SK-N-MC (cell line): ENCODE measurements at regions not wholly inside any gene's neighbourhood (a gene's known extent, or its start where the extent isn't known, plus 50 kb on each side); places are given as distances from the start of the nearest gene placed in this dataset.

Source experiments
- DNase-seq: peaks from one replicate; pipeline ENCODE4 v3.0.0-alpha.2; 2011; ENCODE audit warnings: low read depth, low spot score
- H3K27ac ChIP-seq: fragments of 200-600 bp; sonication (generic); 2 replicates; pipeline ENCODE4 v1.5.1; 2016; ENCODE audit warnings: mixed run types
- H3K36me3 ChIP-seq: fragments of 200-600 bp; sonication (generic); 2 replicates; pipeline ENCODE4 v1.6.1; 2017; ENCODE audit warnings: antibody characterized with exemption, low read length, mixed read lengths; ENCODE audit not compliant: insufficient read depth
- H3K4me3 ChIP-seq: fragments of 200-600 bp; sonication (generic); 2 replicates; pipeline ENCODE4 v1.5.1; 2016
- H3K9ac ChIP-seq: fragments of 200-600 bp; sonication (generic); 2 replicates; pipeline ENCODE4 v1.8.0; 2017; ENCODE audit warnings: mixed run types, mixed read lengths; ENCODE audit not compliant: insufficient read length
- H3K9me3 ChIP-seq: fragments of 200-600 bp; sonication (generic); 2 replicates; pipeline ENCODE4 v1.6.1; 2017; ENCODE audit warnings: low read depth, mild to moderate bottlenecking, antibody characterized with exemption, low read length, moderate library complexity, mixed read lengths
- EZH2 ChIP-seq: fragments of 200-600 bp; sonication (generic); IDR thresholded peaks from one replicate; pipeline ENCODE4 v1.6.1; 2017; ENCODE audit warnings: antibody characterized with exemption
- FOXP2 ChIP-seq: optimal IDR thresholded peaks from 2 replicates; pipeline ENCODE3; 2011; ENCODE audit warnings: mild to moderate bottlenecking, moderate library complexity; ENCODE audit not compliant: insufficient read depth; ENCODE audit errors: extremely low read length, control extremely low read depth
- POLR2AphosphoS5 ChIP-seq: IDR thresholded peaks from 2 replicates; pipeline ENCODE4 v1.6.1; 2012; ENCODE audit warnings: mild to moderate bottlenecking, low read depth, low read length, borderline replicate concordance

DNA sequence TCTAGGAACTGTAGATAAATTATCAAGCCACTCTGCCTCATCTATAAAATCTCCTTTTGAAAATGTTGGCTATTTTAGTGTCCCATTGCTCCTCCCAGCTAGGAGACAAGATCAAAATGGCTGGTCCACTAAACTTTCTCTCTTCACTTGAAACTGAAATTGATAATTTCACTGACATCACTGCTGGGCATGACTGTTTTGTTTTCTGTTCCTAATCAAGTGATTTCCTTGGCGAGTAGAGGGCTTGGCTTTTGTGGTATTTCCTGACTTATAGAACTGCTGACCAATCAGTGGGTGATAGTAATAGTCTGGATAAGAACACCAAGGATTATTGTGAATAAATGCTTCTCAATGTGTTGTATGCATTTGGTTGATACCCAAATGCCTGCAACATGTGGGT is 2152.9 kb downstream of the ARAP2 start:
- H3K27ac ChIP-seq, result no peak overlapping the region
- TF ChIP-seq POLR2AphosphoS5 (no peak), FOXP2 (no peak), EZH2 (no peak)

GRCh38 chr4:34094114-34094513 is 2150.2 kb downstream of the ARAP2 start:
- TF ChIP-seq EZH2 (no peak), FOXP2 (no peak), POLR2AphosphoS5 (no peak)
- Histone ChIP-seq H3K9ac (no peak overlapping the region), H3K4me3 (no peak overlapping the region), H3K27ac (no peak overlapping the region), H3K36me3 (no peaks in the 10 kb centered on the region), H3K9me3 (no peaks in the 10 kb centered on the region)
- DNase-seq, result no peak

More for the DNA sequence above, 2152.9 kb downstream of the ARAP2 start:
- no peak overlapping the region for H3K4me3 ChIP-seq
- H3K36me3 ChIP-seq, result no peaks in the 10 kb centered on the region
- H3K9me3 ChIP-seq, result no peaks in the 10 kb centered on the region
- DNase-seq, result no peak
- H3K9ac ChIP-seq, result no peak overlapping the region

DNA sequence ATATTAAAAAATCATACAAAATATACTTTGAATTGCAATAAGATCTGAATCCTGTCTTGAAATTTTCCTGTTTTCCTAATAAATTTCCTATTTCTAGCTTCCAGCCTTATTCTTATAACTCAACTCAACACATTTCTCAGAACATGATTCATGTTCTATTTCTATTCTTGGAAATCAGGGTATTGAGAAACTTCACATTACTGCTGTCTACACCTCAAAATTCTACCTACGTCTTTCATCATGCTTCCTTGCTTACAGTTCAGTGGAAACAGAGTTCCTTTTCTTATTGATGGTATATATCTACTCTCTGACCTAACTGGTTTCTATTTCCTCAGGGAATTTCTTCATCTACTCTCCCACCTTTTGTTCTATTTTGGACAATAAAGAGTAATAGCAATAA is 2139.0 kb downstream of the ARAP2 start:
- H3K9ac ChIP-seq, result no peak overlapping the region
- no peaks in the 10 kb centered on the region for H3K36me3 ChIP-seq
- TF ChIP-seq POLR2AphosphoS5, result no peak
- TF ChIP-seq EZH2, result no peak
- TF ChIP-seq FOXP2, result no peak

GRCh38 chr4:34108391-34108790 is 2135.9 kb downstream of the ARAP2 start:
- Histone ChIP-seq H3K9me3 (no peaks in the 10 kb centered on the region), H3K9ac (no peak overlapping the region), H3K4me3 (no peak overlapping the region), H3K27ac (no peak overlapping the region), H3K36me3 (no peaks in the 10 kb centered on the region)
- TF ChIP-seq FOXP2 (no peak), EZH2 (no peak), POLR2AphosphoS5 (no peak)
- no peak for DNase-seq

More for the DNA sequence above, 2139.0 kb downstream of the ARAP2 start:
- no peak for DNase-seq
- H3K9me3 ChIP-seq, result no peaks in the 10 kb centered on the region
- H3K4me3 ChIP-seq, result no peak overlapping the region
- no peak overlapping the region for H3K27ac ChIP-seq

DNA sequence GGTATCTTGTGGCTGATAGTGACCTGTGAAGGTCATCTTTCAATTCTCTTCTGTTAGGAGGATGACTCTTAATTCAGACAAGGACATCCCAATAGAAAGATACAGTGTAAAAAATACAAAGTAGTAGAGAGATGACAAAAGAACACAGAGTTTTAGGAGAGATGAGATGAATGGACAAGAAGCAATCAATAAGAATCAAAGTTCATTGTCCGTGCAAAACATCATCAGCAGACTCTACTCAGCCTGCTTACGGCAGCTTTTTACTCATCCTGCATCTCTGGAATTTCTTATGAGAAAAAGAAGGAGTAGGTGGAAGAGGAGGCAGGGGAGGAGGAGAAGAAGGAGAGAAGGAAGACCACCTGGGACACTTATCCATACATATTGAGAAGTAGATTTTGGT is 2131.7 kb downstream of the ARAP2 start:
- no peak for DNase-seq
- Histone ChIP-seq H3K4me3 (no peak overlapping the region), H3K36me3 (no peaks in the 10 kb centered on the region), H3K27ac (no peak overlapping the region), H3K9me3 (no peaks in the 10 kb centered on the region), H3K9ac (no peak overlapping the region)
- TF ChIP-seq EZH2, result no peak
- no peak for TF ChIP-seq FOXP2
- no peak for TF ChIP-seq POLR2AphosphoS5

DNA sequence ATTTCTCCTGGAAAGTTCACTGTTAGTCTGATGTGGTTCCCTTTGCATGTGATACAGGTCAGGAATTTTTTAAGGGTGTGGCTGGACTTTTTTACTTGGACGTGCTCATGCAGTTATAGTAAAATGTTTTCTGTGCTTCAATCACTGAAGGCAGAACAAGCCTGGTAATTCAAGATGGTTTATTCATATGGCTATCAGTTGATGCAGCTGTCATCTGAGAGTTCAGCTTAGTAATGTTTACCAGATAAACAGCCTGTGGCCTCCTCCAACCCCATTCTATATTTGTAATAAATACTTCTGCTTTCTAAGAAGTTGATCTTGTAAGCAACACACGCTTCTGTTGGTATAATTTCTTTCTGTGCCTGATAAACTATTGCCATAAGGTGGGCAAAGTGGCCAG is 2105.9 kb downstream of the ARAP2 start:
- TF ChIP-seq FOXP2, result no peak
- TF ChIP-seq POLR2AphosphoS5, result no peak
- TF ChIP-seq EZH2, result no peak
- DNase-seq, result no peak
- H3K4me3 ChIP-seq, result no peak overlapping the region

GRCh38 chr4:34139346-34139745 is 2105.0 kb downstream of the ARAP2 start:
- Histone ChIP-seq H3K9ac (no peak overlapping the region), H3K36me3 (no peaks in the 10 kb centered on the region)
- no peak for TF ChIP-seq POLR2AphosphoS5
- no peak for TF ChIP-seq EZH2
- TF ChIP-seq FOXP2, result no peak

More for the DNA sequence above, 2105.9 kb downstream of the ARAP2 start:
- no peaks in the 10 kb centered on the region for H3K9me3 ChIP-seq
- no peak overlapping the region for H3K27ac ChIP-seq
- H3K9ac ChIP-seq, result no peak overlapping the region
- no peaks in the 10 kb centered on the region for H3K36me3 ChIP-seq

GRCh38 chr4:34148322-34148908 is 2095.9 kb downstream of the ARAP2 start:
- TF ChIP-seq POLR2AphosphoS5 (no peak), EZH2 (no peak), FOXP2 (no peak)
- H3K4me3 ChIP-seq, result no peak overlapping the region
- H3K9ac ChIP-seq, result no peak overlapping the region
- H3K36me3 ChIP-seq, result no peaks in the 10 kb centered on the region
- H3K9me3 ChIP-seq, result no peaks in the 10 kb centered on the region
- no peak overlapping the region for H3K27ac ChIP-seq
- no peak for DNase-seq

More at GRCh38 chr4:34139346-34139745, 2105.0 kb downstream of the ARAP2 start:
- no peaks in the 10 kb centered on the region for H3K9me3 ChIP-seq
- H3K4me3 ChIP-seq, result no peak overlapping the region
- no peak for DNase-seq
- H3K27ac ChIP-seq, result no peak overlapping the region

- H3K27ac ChIP-seq, result no peak overlapping the region
- H3K9ac ChIP-seq, result no peak overlapping the region
- TF ChIP-seq EZH2 (no peak), POLR2AphosphoS5 (no peak), FOXP2 (no peak)
- H3K36me3 ChIP-seq, result no peaks in the 10 kb centered on the region
- no peak for DNase-seq
- H3K9me3 ChIP-seq, result no peaks in the 10 kb centered on the region
- H3K4me3 ChIP-seq, result no peak overlapping the region
Measured at GRCh38 chr4:34157547-34157946, 2086.8 kb downstream of the ARAP2 start.

GRCh38 chr4:34158878-34159277 is 2085.4 kb downstream of the ARAP2 start:
- Histone ChIP-seq H3K36me3 (no peaks in the 10 kb centered on the region), H3K9ac (no peak overlapping the region), H3K9me3 (no peaks in the 10 kb centered on the region), H3K27ac (no peak overlapping the region), H3K4me3 (no peak overlapping the region)
- no peak for TF ChIP-seq FOXP2
- no peak for TF ChIP-seq EZH2
- DNase-seq, result no peak
